ENCODE measurements at regions not wholly inside any gene's neighbourhood (a gene's known extent, or its start where the extent isn't known, plus 50 kb on each side); places are given as distances from the start of the nearest gene placed in this dataset.

DNA sequence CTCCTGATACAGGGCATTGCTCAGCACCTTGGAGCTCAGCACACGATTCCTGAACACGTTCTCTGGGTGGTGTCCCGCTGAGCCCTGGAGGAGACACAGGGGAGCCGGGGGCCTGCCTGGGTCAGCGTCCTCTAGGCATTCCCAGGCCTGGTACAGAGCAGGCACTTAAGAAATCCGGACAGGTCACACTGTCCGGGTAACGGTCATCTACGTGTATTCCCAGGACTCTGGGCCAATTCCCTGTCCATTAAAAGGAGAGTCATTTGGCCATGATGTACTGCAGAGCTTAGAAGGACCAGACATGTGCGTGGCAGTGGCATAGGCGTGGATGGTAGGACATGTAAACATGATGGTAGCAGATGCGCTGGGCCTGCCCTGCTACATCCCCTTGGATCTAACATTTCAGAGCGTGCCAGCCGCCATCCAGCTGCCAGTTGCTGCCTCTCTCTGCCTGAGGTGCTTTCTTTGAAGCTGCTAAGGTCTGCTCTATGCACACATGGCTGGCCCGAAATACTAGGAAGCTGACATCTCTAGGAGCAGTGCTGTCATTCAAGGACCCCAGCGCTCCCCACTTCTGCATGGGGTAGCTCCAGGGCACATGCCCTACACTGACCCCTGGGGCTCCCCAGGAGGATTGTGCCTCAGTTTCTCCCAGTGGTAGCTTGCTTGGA lies 273.1 kb upstream of the RTL1 start (continued):
- TF ChIP-seq USF2 (IDR thresholded peaks at IDR 0.05; ENCODE audit: borderline replicate concordance, low read depth, low read length) = no peak
- TF ChIP-seq, protein P1, sequence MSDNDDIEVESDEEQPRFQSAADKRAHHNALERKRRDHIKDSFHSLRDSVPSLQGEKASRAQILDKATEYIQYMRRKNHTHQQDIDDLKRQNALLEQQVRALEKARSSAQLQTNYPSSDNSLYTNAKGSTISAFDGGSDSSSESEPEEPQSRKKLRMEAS (IDR thresholded peaks at IDR 0.05; ENCODE audit: low read depth) = no peak

GRCh38 chr14:101177301-101177971 lies 273.9 kb upstream of the RTL1 start:
- H3K27me3 ChIP-seq (ENCODE audit: insufficient read depth) = no peaks in the 10 kb centered on the region
- peak overlapping the region in 1 of 2 experiments; percentile 92; a peak in 2 of 4 replicates for H3K27ac ChIP-seq (ENCODE audit: low read depth in 2 of 2, low read length in 1 of 2)
- POLR2A ChIA-PET = interaction anchor here (0.9 to 2.1 kb wide), 5 partner anchors 46 to 502 kb away, joined by 3 to 6 read pairs (median 4); no protein-coding TSS in a partner anchor
- TF ChIP-seq POLR2AphosphoS5 (IDR thresholded peaks at IDR 0.05; ENCODE audit: low read depth, low read length) = no peak
- TF ChIP-seq EZH2phosphoT487 (IDR thresholded peaks at IDR 0.05; ENCODE audit: borderline replicate concordance, low read depth) = no peak
- TF ChIP-seq REST (IDR thresholded peaks at IDR 0.05; ENCODE audit: low read depth, low read length) = no peak
- no peak for TF ChIP-seq RAD21 (IDR thresholded peaks at IDR 0.05; ENCODE audit: low read length)
- no peak for TF ChIP-seq NFIC (IDR thresholded peaks at IDR 0.05; ENCODE audit: borderline replicate concordance)
- no peak for TF ChIP-seq ELF1 (IDR thresholded peaks at IDR 0.05)
- no peak for TF ChIP-seq JUND (IDR thresholded peaks at IDR 0.05)
- no peaks in the 10 kb centered on the region for H3K9me2 ChIP-seq
- H3K9ac ChIP-seq = no peak overlapping the region
- no peak overlapping the region for H2AFZ ChIP-seq (ENCODE audit: low read depth)
- DNase-seq = peak; percentile 21
- H3K4me3 ChIP-seq (ENCODE audit: low read depth in 2 of 2, low read length in 1 of 2) = no peak overlapping the region
- H3K4me1 ChIP-seq (ENCODE audit: control insufficient read depth in 1 of 2, insufficient read depth in 2 of 2, low read depth in 1 of 2, low read length in 1 of 2) = peaks cover 0 to 47% of the 10 kb centered on the region in 2 experiments; a peak in 1 of 4 replicates
- WGBS (ENCODE audit: low lambda C conversion rate) = 77% methylated on average over 20 of the region's 23 CpGs
- CTCF ChIA-PET = interaction anchor here (0.6 to 1.7 kb wide), 6 partner anchors 9 to 310 kb away, joined by 3 to 6 read pairs (median 4); no protein-coding TSS in a partner anchor
- H4K20me1 ChIP-seq (ENCODE audit: insufficient read depth) = no peaks in the 10 kb centered on the region
- no peaks in the 10 kb centered on the region for H3K79me2 ChIP-seq (ENCODE audit: insufficient read depth)
- H3K9me3 ChIP-seq = no peaks in the 10 kb centered on the region
- H3K4me2 ChIP-seq = no peak overlapping the region
- H3K36me3 ChIP-seq (replicated peaks in 1 of 2; ENCODE audit: control insufficient read depth in 1 of 2, insufficient read depth in 2 of 2, low read length in 1 of 2) = no peaks in the 10 kb centered on the region
- no peaks in the 10 kb centered on the region for H3F3A ChIP-seq (replicated peaks; ENCODE audit: insufficient read depth)

All from SK-N-SH (cell line).